ENCODE measurements at regions not wholly inside any gene's neighbourhood (a gene's known extent, or its start where the extent isn't known, plus 50 kb on each side); places are given as distances from the start of the nearest gene placed in this dataset.

- no peak for TF ChIP-seq REST (IDR thresholded peaks at IDR 0.05; ENCODE audit: low read depth, low read length)
- no peak for TF ChIP-seq ZBTB33 (IDR thresholded peaks at IDR 0.05; ENCODE audit: borderline replicate concordance, low read depth)
Observed at GRCh38 chr12:68434391-68435298, 102.5 kb upstream of the MDM1 start (continued).

GRCh38 chr12:68435299-68435637, 103.1 kb upstream of the MDM1 start:
- ChIA-PET CTCF (interaction anchor here (1.1 kb wide), 1 partner anchor 14 kb away, joined by 3 read pairs; no protein-coding TSS in a partner anchor), POLR2A (no interaction called here)
- Histone ChIP-seq H3K4me1 (ENCODE audit: control insufficient read depth in 1 of 2, insufficient read depth in 2 of 2, low read depth in 1 of 2, low read length in 1 of 2) (no peaks in the 10 kb centered on the region; a peak in 1 of 4 replicates), H3F3A (replicated peaks; ENCODE audit: insufficient read depth) (no peaks in the 10 kb centered on the region), H3K36me3 (replicated peaks in 1 of 2; ENCODE audit: control insufficient read depth in 1 of 2, insufficient read depth in 2 of 2, low read length in 1 of 2) (no peaks in the 10 kb centered on the region), H2AFZ (ENCODE audit: low read depth) (no peak overlapping the region), H3K27me3 (ENCODE audit: insufficient read depth) (no peaks in the 10 kb centered on the region), H3K4me2 (no peak overlapping the region), H3K9me3 (no peaks in the 10 kb centered on the region), H3K4me3 (ENCODE audit: low read depth in 2 of 2, low read length in 1 of 2) (no peak overlapping the region), H3K79me2 (ENCODE audit: insufficient read depth) (no peaks in the 10 kb centered on the region), H4K20me1 (ENCODE audit: insufficient read depth) (no peaks in the 10 kb centered on the region), H3K9me2 (no peaks in the 10 kb centered on the region), H3K27ac (ENCODE audit: low read depth in 2 of 2, low read length in 1 of 2) (no peak overlapping the region), H3K9ac (no peak overlapping the region)
- TF ChIP-seq TAF1 (IDR thresholded peaks at IDR 0.05; ENCODE audit: borderline replicate concordance, low read depth, low read length) (no peak), NFIC (IDR thresholded peaks at IDR 0.05; ENCODE audit: borderline replicate concordance) (no peak), YY1 (IDR thresholded peaks at IDR 0.05; ENCODE audit: low read depth) (no peak), GATA2 (CRISPR knock-in tag; IDR thresholded peaks at IDR 0.05) (no peak), POLR2AphosphoS5 (IDR thresholded peaks at IDR 0.05; ENCODE audit: low read depth, low read length) (no peak), USF1 (IDR thresholded peaks at IDR 0.05; ENCODE audit: borderline replicate concordance, low read depth) (no peak), FOXJ3 (CRISPR knock-in tag; IDR thresholded peaks at IDR 0.05) (no peak), EZH2phosphoT487 (IDR thresholded peaks at IDR 0.05; ENCODE audit: borderline replicate concordance, low read depth) (no peak), RAD21 (IDR thresholded peaks at IDR 0.05; ENCODE audit: low read length) (no peak), CHD2 (IDR thresholded peaks at IDR 0.05; ENCODE audit: low read length, partially characterized antibody) (no peak), MAX (IDR thresholded peaks at IDR 0.05; ENCODE audit: low read depth) (no peak), IRF3 (IDR thresholded peaks at IDR 0.05; ENCODE audit: low read depth, low read length) (no peak), ELF1 (IDR thresholded peaks at IDR 0.05) (no peak), TEAD4 (IDR thresholded peaks at IDR 0.05; ENCODE audit: borderline replicate concordance, insufficient read depth) (no peak), EP300 (IDR thresholded peaks at IDR 0.05; ENCODE audit: borderline replicate concordance in 1 of 2, low read depth in 1 of 2, low read length in 1 of 2) (no peak), ZBTB33 (IDR thresholded peaks at IDR 0.05; ENCODE audit: borderline replicate concordance, low read depth) (no peak)
- 77% methylated on average over 1 of the region's 1 CpG for WGBS (ENCODE audit: low lambda C conversion rate)
- no peak for DNase-seq
